Neuronal stem cell (in vitro differentiated cells): ENCODE measurements at regions not wholly inside any gene's neighbourhood (a gene's known extent, or its start where the extent isn't known, plus 50 kb on each side); places are given as distances from the start of the nearest gene placed in this dataset.

Experiments used
- DNase-seq: peaks from one replicate; pipeline ENCODE4 v3.0.0-alpha.2; 2013; ENCODE audit warnings: low spot score
- H2AFZ ChIP-seq: one replicate; pipeline ENCODE4 v1.6.1; 2013; ENCODE audit warnings: mild to moderate bottlenecking, low read length, inconsistent platforms
- H2AK5ac ChIP-seq: 2 replicates; pipeline ENCODE4 v1.6.1; 2013; ENCODE audit warnings: low read depth, mild to moderate bottlenecking, inconsistent platforms, low read length, moderate library complexity, mixed read lengths
- H2BK120ac ChIP-seq: 2 replicates; pipeline ENCODE4 v1.6.1; 2013; ENCODE audit warnings: low read depth, mild to moderate bottlenecking, inconsistent platforms, low read length, moderate library complexity, mixed read lengths
- H2BK12ac ChIP-seq: one replicate; pipeline ENCODE4 v1.6.1; 2013; ENCODE audit warnings: low read length, inconsistent platforms
- H2BK15ac ChIP-seq: 2 replicates; pipeline ENCODE4 v1.6.1; 2013; ENCODE audit warnings: mild to moderate bottlenecking, low read length, inconsistent platforms, mixed read lengths
- H2BK5ac ChIP-seq: one replicate; pipeline ENCODE4 v1.6.1; 2013; ENCODE audit warnings: inconsistent platforms, mild to moderate bottlenecking, low read length, moderate library complexity
- H3K14ac ChIP-seq: one replicate; pipeline ENCODE4 v1.6.1; 2013; ENCODE audit warnings: low read length, inconsistent platforms
- H3K18ac ChIP-seq: 2 replicates; pipeline ENCODE4 v1.6.1; 2013; ENCODE audit warnings: low read length, inconsistent platforms
- H3K23ac ChIP-seq: 2 replicates; pipeline ENCODE4 v1.6.1; 2013; ENCODE audit warnings: low read depth, mild to moderate bottlenecking, mixed read lengths, low read length, inconsistent platforms; ENCODE audit not compliant: poor library complexity
- H3K27ac ChIP-seq: replicated peaks from 3 replicates; pipeline ENCODE4 v1.5.1; 2013; ENCODE audit warnings: low read length, inconsistent platforms
- H3K27me3 ChIP-seq, 3 experiments: 2 replicates each; pipeline ENCODE4 v1.6.1; 2013; ENCODE audit warnings: low read length in 3 of 3, mild to moderate bottlenecking in 2 of 3, inconsistent platforms in 1 of 3, low read depth in 1 of 3, mixed read lengths in 1 of 3, moderate library complexity in 1 of 3; ENCODE audit not compliant: control insufficient read depth in 3 of 3, insufficient read depth in 3 of 3
- H3K36me3 ChIP-seq, 2 donors: replicated peaks in 1 of 2; 2 replicates each; pipeline ENCODE4 v1.6.1; 2013; ENCODE audit warnings: low read length in 2 of 2; ENCODE audit not compliant: control insufficient read depth in 2 of 2, insufficient read depth in 2 of 2
- H3K4ac ChIP-seq: 2 replicates; pipeline ENCODE4 v1.6.1; 2013; ENCODE audit warnings: inconsistent platforms, mild to moderate bottlenecking, low read length, moderate library complexity
- H3K4me1 ChIP-seq, 2 donors: 1 replicate in 1 of 2; 2 replicates in 1 of 2; pipeline ENCODE4 v1.6.1; 2013; ENCODE audit warnings: low read length in 2 of 2, low read depth in 1 of 2; ENCODE audit not compliant: control insufficient read depth in 2 of 2, insufficient read depth in 1 of 2
- H3K4me2 ChIP-seq: one replicate; pipeline ENCODE4 v1.6.1; 2013; ENCODE audit warnings: mild to moderate bottlenecking, low read length, inconsistent platforms; ENCODE audit not compliant: insufficient read depth, poor library complexity, severe bottlenecking
- H3K4me3 ChIP-seq, 2 donors: 2 replicates each; pipeline ENCODE4 v1.5.1; 2013; ENCODE audit warnings: low read length in 2 of 2, mild to moderate bottlenecking in 2 of 2, inconsistent platforms in 1 of 2, moderate library complexity in 1 of 2
- H3K79me1 ChIP-seq: one replicate; pipeline ENCODE4 v1.6.1; 2013; ENCODE audit warnings: low read depth, mild to moderate bottlenecking, inconsistent platforms, low read length, moderate library complexity
- H3K9ac ChIP-seq: one replicate; pipeline ENCODE4 v1.6.1; 2013; ENCODE audit warnings: mild to moderate bottlenecking, low read depth, low read length, inconsistent platforms; ENCODE audit not compliant: poor library complexity
- H3K9me3 ChIP-seq, 2 donors: replicated peaks in 1 of 2; 2 replicates each; pipeline versions ENCODE3 to v1.6.1; 2013; ENCODE audit warnings: low read length in 2 of 2, mild to moderate bottlenecking in 2 of 2, inconsistent platforms in 1 of 2, low read depth in 1 of 2, mixed read lengths in 1 of 2, moderate library complexity in 1 of 2; ENCODE audit not compliant: control insufficient read depth in 2 of 2, insufficient read depth in 1 of 2
- H4K8ac ChIP-seq: one replicate; pipeline ENCODE4 v1.6.1; 2013; ENCODE audit warnings: low read depth, mild to moderate bottlenecking, inconsistent platforms, low read length, moderate library complexity
- H4K91ac ChIP-seq: one replicate; pipeline ENCODE4 v1.6.1; 2013; ENCODE audit warnings: low read length, low read depth, mild to moderate bottlenecking, inconsistent platforms; ENCODE audit not compliant: poor library complexity
- WGBS, 2 donors: extraction: QIAGEN DNeasy Blood & Tissue Kit; methylation state at CpG; one replicate each; pipeline ENCODE4 v1.1.7; 2013; ENCODE audit warnings: missing lambda C conversion rate in 2 of 2, mixed read lengths in 1 of 2; ENCODE audit not compliant: insufficient read length in 2 of 2, insufficient replicate concordance in 1 of 2; ENCODE audit errors: extremely low coverage in 2 of 2; 5-methylcytosine and 5-hydroxymethylcytosine counted together

GRCh38 chr7:46812101-46812675, 769.7 kb downstream of the TNS3 start:
- H2BK120ac ChIP-seq: no peak overlapping the region
- H3K36me3 ChIP-seq: no peaks in the 10 kb centered on the region
- H3K4me2 ChIP-seq: no peak overlapping the region
- H2BK5ac ChIP-seq: no peak overlapping the region
- no peak overlapping the region for H2AFZ ChIP-seq
- H3K27ac ChIP-seq: no peak overlapping the region
- no peak overlapping the region for H3K23ac ChIP-seq
- DNase-seq: no peak
- peaks cover 2 to 3% of the 10 kb centered on the region in 2 donors for H3K4me1 ChIP-seq
- no peak overlapping the region for H2BK15ac ChIP-seq
- no peaks in the 10 kb centered on the region for H3K27me3 ChIP-seq
- no peak overlapping the region for H4K8ac ChIP-seq
- H3K79me1 ChIP-seq: no peaks in the 10 kb centered on the region
- no peak overlapping the region for H4K91ac ChIP-seq
- no peak overlapping the region for H3K9ac ChIP-seq
- no peak overlapping the region for H2BK12ac ChIP-seq
- no peak overlapping the region for H3K14ac ChIP-seq
- no peaks in the 10 kb centered on the region for H3K9me3 ChIP-seq
- no peak overlapping the region for H3K4ac ChIP-seq
- no peak overlapping the region for H3K4me3 ChIP-seq
- no CpG with 5 or more reads among the region's 7 CpGs for WGBS, 2 donors
- no peak overlapping the region for H3K18ac ChIP-seq
- H2AK5ac ChIP-seq: no peak overlapping the region

GRCh38 chr7:46811529-46811928, 770.4 kb downstream of the TNS3 start:
- no peak overlapping the region for H3K4me3 ChIP-seq
- H3K18ac ChIP-seq: no peak overlapping the region

GRCh38 chr7:46810986-46811385, 770.9 kb downstream of the TNS3 start:
- no peaks in the 10 kb centered on the region for H3K9me3 ChIP-seq
- H3K4me3 ChIP-seq: no peak overlapping the region
- no peak for DNase-seq
- H3K27me3 ChIP-seq: no peaks in the 10 kb centered on the region
- H3K18ac ChIP-seq: no peak overlapping the region
- H3K9ac ChIP-seq: no peak overlapping the region
- H3K4me2 ChIP-seq: no peak overlapping the region
- H2AK5ac ChIP-seq: no peak overlapping the region
- no CpG with 5 or more reads among the region's 4 CpGs for WGBS, 2 donors
- H3K79me1 ChIP-seq: no peaks in the 10 kb centered on the region
- H3K4me1 ChIP-seq: peaks cover 2 to 3% of the 10 kb centered on the region in 2 donors
- no peak overlapping the region for H3K4ac ChIP-seq
- no peak overlapping the region for H2AFZ ChIP-seq
- no peak overlapping the region for H4K8ac ChIP-seq
- H4K91ac ChIP-seq: no peak overlapping the region
- H3K36me3 ChIP-seq: no peaks in the 10 kb centered on the region
- no peak overlapping the region for H3K27ac ChIP-seq
- no peak overlapping the region for H3K14ac ChIP-seq
- H2BK5ac ChIP-seq: no peak overlapping the region
- H3K23ac ChIP-seq: no peak overlapping the region
- H2BK120ac ChIP-seq: no peak overlapping the region
- H2BK15ac ChIP-seq: no peak overlapping the region
- no peak overlapping the region for H2BK12ac ChIP-seq

More at GRCh38 chr7:46811529-46811928, 770.4 kb downstream of the TNS3 start:
- Histone ChIP-seq H2BK120ac (no peak overlapping the region), H3K27me3 (no peaks in the 10 kb centered on the region), H3K4me2 (no peak overlapping the region), H2BK5ac (no peak overlapping the region), H3K27ac (no peak overlapping the region), H3K9ac (no peak overlapping the region), H3K14ac (no peak overlapping the region), H2BK15ac (no peak overlapping the region), H3K23ac (no peak overlapping the region), H2BK12ac (no peak overlapping the region), H4K91ac (no peak overlapping the region), H3K79me1 (no peaks in the 10 kb centered on the region), H2AK5ac (no peak overlapping the region), H3K4me1 (peaks cover 2 to 3% of the 10 kb centered on the region in 2 donors), H2AFZ (no peak overlapping the region), H3K4ac (no peak overlapping the region), H3K36me3 (no peaks in the 10 kb centered on the region), H4K8ac (no peak overlapping the region), H3K9me3 (no peaks in the 10 kb centered on the region)
- WGBS, 2 donors: no CpG with 5 or more reads among the region's 4 CpGs
- no peak for DNase-seq

- no peaks in the 10 kb centered on the region for H3K9me3 ChIP-seq
- H2AFZ ChIP-seq: no peak overlapping the region
- H2BK5ac ChIP-seq: no peak overlapping the region
- no peaks in the 10 kb centered on the region for H3K27me3 ChIP-seq
- H2BK15ac ChIP-seq: no peak overlapping the region
- DNase-seq: no peak
- H2BK12ac ChIP-seq: no peak overlapping the region
- no peak overlapping the region for H3K4me2 ChIP-seq
- no peak overlapping the region for H3K9ac ChIP-seq
- no peak overlapping the region for H3K14ac ChIP-seq
- no peak overlapping the region for H4K91ac ChIP-seq
- no peaks in the 10 kb centered on the region for H3K36me3 ChIP-seq
- no CpG with 5 or more reads among the region's 4 CpGs for WGBS, 2 donors
- H2AK5ac ChIP-seq: no peak overlapping the region
- H4K8ac ChIP-seq: no peak overlapping the region
- peaks cover 2 to 3% of the 10 kb centered on the region in 2 donors for H3K4me1 ChIP-seq
- H3K27ac ChIP-seq: no peak overlapping the region
- H3K4me3 ChIP-seq: no peak overlapping the region
- H3K23ac ChIP-seq: no peak overlapping the region
- no peaks in the 10 kb centered on the region for H3K79me1 ChIP-seq
- no peak overlapping the region for H2BK120ac ChIP-seq
- H3K18ac ChIP-seq: no peak overlapping the region
- H3K4ac ChIP-seq: no peak overlapping the region
Observed at GRCh38 chr7:46809886-46810285, 772.0 kb downstream of the TNS3 start.
